GM12878 (cell line): ENCODE measurements at regions not wholly inside any gene's neighbourhood (a gene's known extent, or its start where the extent isn't known, plus 50 kb on each side); places are given as distances from the start of the nearest gene placed in this dataset.

Source experiments
- ATAC-seq: fragments of 200-7000 bp; cut with Tn5 transposase; 3 replicates; pipeline ENCODE4 v1.9.1; 2020; ENCODE audit warnings: mild to moderate bottlenecking, moderate library complexity
- BruUV-seq: library from RNA; stranded (reverse); fragments of 400-500 nt; replicated peaks from 2 replicates; lab custom pipeline; 2021; lab: Mats Ljungman, UMichigan
- CTCF ChIA-PET: fragments of 300-600 bp; sonication (Branson Sonifier 250); formaldehyde crosslinking; extraction: SDS; loops from one replicate; lab custom pipeline; 2021; ENCODE audit warnings: inconsistent platforms; lab: Yijun Ruan, JAX
- POLR2A ChIA-PET: fragments of 350-600 bp; formaldehyde crosslinking; extraction: SDS; loops from one replicate; lab custom pipeline; 2021; ENCODE audit warnings: inconsistent platforms; lab: Charles Lee
- RAD21 ChIA-PET: fragments of 300-600 bp; sonication (Branson Sonifier 250); formaldehyde crosslinking; loops from one replicate; lab custom pipeline; 2023; ENCODE audit warnings: antibody characterized with exemption; ENCODE audit not compliant: unreplicated experiment; lab: Charles Lee
- SMC1A ChIA-PET: fragments of 300-600 bp; sonication (Branson Sonifier 250); formaldehyde crosslinking; loops from one replicate; lab custom pipeline; 2023; ENCODE audit not compliant: unreplicated experiment, uncharacterized antibody; lab: Charles Lee
- DNase-seq: peaks from one replicate; pipeline ENCODE4 v3.0.0-alpha.2; 2011; ENCODE audit warnings: low read depth, low spot score
- FAIRE-seq: peaks from 3 replicates; lab custom pipeline; 2011; peaks lifted over from hg19 to GRCh38; lab: Jason Lieb, UNC
- H2AFZ ChIP-seq: 2 replicates; pipeline ENCODE4 v1.6.0; 2011; ENCODE audit warnings: low read depth, low read length, control low read depth; ENCODE audit not compliant: control insufficient read depth
- H3K27ac ChIP-seq: 2 replicates; pipeline ENCODE4 v1.5.1; 2011; ENCODE audit warnings: control low read depth; ENCODE audit not compliant: control insufficient read depth, insufficient read depth
- H3K27me3 ChIP-seq, 2 experiments: replicated peaks in 1 of 2; 2 replicates each; pipeline versions ENCODE4 v1.6.0 to v1.6.1; 2011; ENCODE audit warnings: low read length in 1 of 2; ENCODE audit not compliant: control insufficient read depth in 2 of 2, insufficient read depth in 2 of 2
- H3K36me3 ChIP-seq, 2 experiments: 2 replicates each; pipeline ENCODE4 v1.5.1; 2011; ENCODE audit warnings: low read length in 1 of 2; ENCODE audit not compliant: control insufficient read depth in 2 of 2, insufficient read depth in 2 of 2
- H3K4me1 ChIP-seq: 2 replicates; pipeline ENCODE4 v1.6.1; 2011; ENCODE audit warnings: mild to moderate bottlenecking, low read length, moderate library complexity, mixed read lengths; ENCODE audit not compliant: control insufficient read depth, insufficient read depth
- H3K4me2 ChIP-seq: 2 replicates; pipeline ENCODE4 v1.6.0; 2011; ENCODE audit warnings: control low read depth; ENCODE audit not compliant: control insufficient read depth, insufficient read depth
- H3K4me3 ChIP-seq: fragments of 200-600 bp; sonication (generic); 2 replicates; pipeline ENCODE4 v1.5.1; 2016
- H3K79me2 ChIP-seq: 2 replicates; pipeline ENCODE4 v1.6.0; 2011; ENCODE audit warnings: low read length; ENCODE audit not compliant: control insufficient read depth, insufficient read depth
- H3K9ac ChIP-seq: 2 replicates; pipeline ENCODE4 v1.8.0; 2011; ENCODE audit warnings: low read length, control low read depth, mixed read lengths; ENCODE audit not compliant: control insufficient read depth, insufficient read depth
- H3K9me3 ChIP-seq: replicated peaks from 3 replicates; pipeline ENCODE4 v1.5.1; 2011; ENCODE audit warnings: mild to moderate bottlenecking, low read length; ENCODE audit not compliant: control insufficient read depth, insufficient read depth
- H4K20me1 ChIP-seq: 2 replicates; pipeline ENCODE4 v1.6.0; 2011; ENCODE audit not compliant: control insufficient read depth, insufficient read depth
- CBFB ChIP-seq: IDR thresholded peaks from 2 replicates; pipeline ENCODE4 v1.6.1; 2016; ENCODE audit warnings: antibody characterized with exemption, low read depth
- ETV6 ChIP-seq, 2 experiments: fragments of 450-650 bp in 1 of 2; IDR thresholded peaks in 1 of 2; conservative IDR thresholded peaks in 1 of 2; 2 replicates each; pipeline ENCODE4 v1.6.1; 2014; ENCODE audit warnings: antibody characterized with exemption in 1 of 2, borderline replicate concordance in 1 of 2, low read depth in 1 of 2, mild to moderate bottlenecking in 1 of 2, moderate library complexity in 1 of 2
- IKZF2 ChIP-seq, 2 experiments: fragments of 450-650 bp; IDR thresholded peaks; 2 replicates each; pipeline ENCODE4 v1.6.1; 2017; ENCODE audit warnings: mild to moderate bottlenecking in 2 of 2, moderate library complexity in 2 of 2
- MEF2B ChIP-seq: fragments of 450-650 bp; IDR thresholded peaks from 2 replicates; pipeline ENCODE4 v1.6.1; 2018; ENCODE audit warnings: mild to moderate bottlenecking, moderate library complexity; ENCODE audit not compliant: partially characterized antibody, poor library complexity, severe bottlenecking
- MTA2 ChIP-seq: fragments of 450-650 bp; IDR thresholded peaks from 2 replicates; pipeline ENCODE4 v1.6.1; 2016; ENCODE audit warnings: low read depth, mild to moderate bottlenecking, moderate library complexity
- NFXL1 ChIP-seq: fragments of 450-650 bp; IDR thresholded peaks from 2 replicates; pipeline ENCODE4 v1.6.1; 2017; ENCODE audit warnings: antibody characterized with exemption, mild to moderate bottlenecking, borderline replicate concordance
- RAD21 ChIP-seq: IDR thresholded peaks from 2 replicates; pipeline ENCODE4 v1.6.1; 2011; ENCODE audit warnings: mild to moderate bottlenecking, low read depth, low read length, moderate library complexity; ENCODE audit not compliant: insufficient read depth
- SIX5 ChIP-seq: IDR thresholded peaks from 2 replicates; pipeline ENCODE4 v1.6.1; 2011; ENCODE audit warnings: mild to moderate bottlenecking, low read depth, low read length, moderate library complexity; ENCODE audit not compliant: severe bottlenecking
- SP1 ChIP-seq: IDR thresholded peaks from one replicate; pipeline ENCODE4 v1.6.1; 2011; ENCODE audit warnings: low read depth, low read length
- SUPT20H ChIP-seq: IDR thresholded peaks from 2 replicates; pipeline ENCODE4 v1.6.1; 2011; ENCODE audit warnings: low read depth, mild to moderate bottlenecking, low read length, moderate library complexity, borderline replicate concordance; ENCODE audit not compliant: control insufficient read depth
- ZBED1 ChIP-seq: IDR thresholded peaks from 2 replicates; pipeline ENCODE4 v1.6.1; 2016; ENCODE audit warnings: borderline replicate concordance
- ZNF217 ChIP-seq: fragments of 450-650 bp; IDR thresholded peaks from 2 replicates; pipeline ENCODE4 v1.6.1; 2017; ENCODE audit warnings: antibody characterized with exemption, mild to moderate bottlenecking
- WGBS: methylation state at CpG from one replicate; pipeline ENCODE4 v1.1.6; 2016; ENCODE audit warnings: low lambda C conversion rate; ENCODE audit not compliant: insufficient replicate concordance, insufficient coverage; ENCODE audit errors: missing lambda C conversion rate; 5-methylcytosine and 5-hydroxymethylcytosine counted together
- in situ Hi-C: fragments of 300-500 bp; cut with MboI; formaldehyde crosslinking; loops from 9 replicates; pipeline ENCODE4 v1.14.3; 2018; ENCODE audit warnings: mixed read lengths
- intact Hi-C: fragments of 100-400 bp; cut with micrococcal nuclease; formaldehyde crosslinking; loops from one replicate; pipeline ENCODE4 v1.14.2; 2022; ENCODE audit not compliant: unreplicated experiment
- TF ChIP-seq, protein P1 (sequence below): fragments of 450-650 bp; formaldehyde crosslinking; IDR thresholded peaks from 2 replicates; pipeline ENCODE4 v1.5.0; 2022; ENCODE audit warnings: mild to moderate bottlenecking, missing genetic modification characterization
- TF ChIP-seq, protein P2 (sequence below): fragments of 450-650 bp; IDR thresholded peaks from 2 replicates; pipeline ENCODE4 v1.6.1; 2017; ENCODE audit warnings: low read depth, mild to moderate bottlenecking, moderate library complexity
- TF ChIP-seq, protein P3 (sequence below): fragments of 450-650 bp; IDR thresholded peaks from 2 replicates; pipeline ENCODE4 v1.6.1; 2017; ENCODE audit warnings: mild to moderate bottlenecking

DNA sequence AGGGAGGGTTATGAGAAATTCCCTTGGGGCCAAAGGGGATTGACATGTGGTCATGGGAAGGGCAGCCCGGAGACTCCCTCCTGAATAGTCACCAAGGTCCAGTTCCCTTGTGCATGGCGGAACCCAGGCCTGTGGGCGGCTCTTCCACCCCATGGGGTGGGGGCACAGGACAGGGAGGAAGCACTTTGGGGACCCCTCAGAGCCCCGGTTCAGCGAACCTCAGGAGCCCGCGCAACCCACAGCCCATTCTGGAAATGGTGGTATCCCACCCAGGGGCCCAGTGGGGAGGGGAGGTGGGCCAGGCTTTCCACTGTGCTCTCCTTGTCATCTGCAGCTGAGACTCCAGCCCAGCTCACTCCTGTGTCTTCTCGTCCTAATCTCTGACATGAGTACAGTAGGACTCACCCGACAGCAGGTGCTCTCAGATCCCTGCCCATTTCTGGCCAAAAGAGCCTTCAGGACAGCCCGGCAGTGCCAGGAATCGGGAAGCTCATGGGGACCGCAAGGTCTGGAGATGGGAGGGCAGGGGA lies 255.2 kb upstream of the SFSWAP start (continued):
- TF ChIP-seq, protein P1, sequence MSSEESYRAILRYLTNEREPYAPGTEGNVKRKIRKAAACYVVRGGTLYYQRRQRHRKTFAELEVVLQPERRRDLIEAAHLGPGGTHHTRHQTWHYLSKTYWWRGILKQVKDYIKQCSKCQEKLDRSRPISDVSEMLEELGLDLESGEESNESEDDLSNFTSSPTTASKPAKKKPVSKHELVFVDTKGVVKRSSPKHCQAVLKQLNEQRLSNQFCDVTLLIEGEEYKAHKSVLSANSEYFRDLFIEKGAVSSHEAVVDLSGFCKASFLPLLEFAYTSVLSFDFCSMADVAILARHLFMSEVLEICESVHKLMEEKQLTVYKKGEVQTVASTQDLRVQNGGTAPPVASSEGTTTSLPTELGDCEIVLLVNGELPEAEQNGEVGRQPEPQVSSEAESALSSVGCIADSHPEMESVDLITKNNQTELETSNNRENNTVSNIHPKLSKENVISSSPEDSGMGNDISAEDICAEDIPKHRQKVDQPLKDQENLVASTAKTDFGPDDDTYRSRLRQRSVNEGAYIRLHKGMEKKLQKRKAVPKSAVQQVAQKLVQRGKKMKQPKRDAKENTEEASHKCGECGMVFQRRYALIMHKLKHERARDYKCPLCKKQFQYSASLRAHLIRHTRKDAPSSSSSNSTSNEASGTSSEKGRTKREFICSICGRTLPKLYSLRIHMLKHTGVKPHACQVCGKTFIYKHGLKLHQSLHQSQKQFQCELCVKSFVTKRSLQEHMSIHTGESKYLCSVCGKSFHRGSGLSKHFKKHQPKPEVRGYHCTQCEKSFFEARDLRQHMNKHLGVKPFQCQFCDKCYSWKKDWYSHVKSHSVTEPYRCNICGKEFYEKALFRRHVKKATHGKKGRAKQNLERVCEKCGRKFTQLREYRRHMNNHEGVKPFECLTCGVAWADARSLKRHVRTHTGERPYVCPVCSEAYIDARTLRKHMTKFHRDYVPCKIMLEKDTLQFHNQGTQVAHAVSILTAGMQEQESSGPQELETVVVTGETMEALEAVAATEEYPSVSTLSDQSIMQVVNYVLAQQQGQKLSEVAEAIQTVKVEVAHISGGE (CRISPR knock-in tag): no peak
- TF ChIP-seq ZNF217 (no peak), IKZF2 (IDR thresholded peaks at IDR 0.05) (no peak)
- TF ChIP-seq, protein P2, sequence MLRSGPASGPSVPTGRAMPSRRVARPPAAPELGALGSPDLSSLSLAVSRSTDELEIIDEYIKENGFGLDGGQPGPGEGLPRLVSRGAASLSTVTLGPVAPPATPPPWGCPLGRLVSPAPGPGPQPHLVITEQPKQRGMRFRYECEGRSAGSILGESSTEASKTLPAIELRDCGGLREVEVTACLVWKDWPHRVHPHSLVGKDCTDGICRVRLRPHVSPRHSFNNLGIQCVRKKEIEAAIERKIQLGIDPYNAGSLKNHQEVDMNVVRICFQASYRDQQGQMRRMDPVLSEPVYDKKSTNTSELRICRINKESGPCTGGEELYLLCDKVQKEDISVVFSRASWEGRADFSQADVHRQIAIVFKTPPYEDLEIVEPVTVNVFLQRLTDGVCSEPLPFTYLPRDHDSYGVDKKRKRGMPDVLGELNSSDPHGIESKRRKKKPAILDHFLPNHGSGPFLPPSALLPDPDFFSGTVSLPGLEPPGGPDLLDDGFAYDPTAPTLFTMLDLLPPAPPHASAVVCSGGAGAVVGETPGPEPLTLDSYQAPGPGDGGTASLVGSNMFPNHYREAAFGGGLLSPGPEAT: no peak

DNA sequence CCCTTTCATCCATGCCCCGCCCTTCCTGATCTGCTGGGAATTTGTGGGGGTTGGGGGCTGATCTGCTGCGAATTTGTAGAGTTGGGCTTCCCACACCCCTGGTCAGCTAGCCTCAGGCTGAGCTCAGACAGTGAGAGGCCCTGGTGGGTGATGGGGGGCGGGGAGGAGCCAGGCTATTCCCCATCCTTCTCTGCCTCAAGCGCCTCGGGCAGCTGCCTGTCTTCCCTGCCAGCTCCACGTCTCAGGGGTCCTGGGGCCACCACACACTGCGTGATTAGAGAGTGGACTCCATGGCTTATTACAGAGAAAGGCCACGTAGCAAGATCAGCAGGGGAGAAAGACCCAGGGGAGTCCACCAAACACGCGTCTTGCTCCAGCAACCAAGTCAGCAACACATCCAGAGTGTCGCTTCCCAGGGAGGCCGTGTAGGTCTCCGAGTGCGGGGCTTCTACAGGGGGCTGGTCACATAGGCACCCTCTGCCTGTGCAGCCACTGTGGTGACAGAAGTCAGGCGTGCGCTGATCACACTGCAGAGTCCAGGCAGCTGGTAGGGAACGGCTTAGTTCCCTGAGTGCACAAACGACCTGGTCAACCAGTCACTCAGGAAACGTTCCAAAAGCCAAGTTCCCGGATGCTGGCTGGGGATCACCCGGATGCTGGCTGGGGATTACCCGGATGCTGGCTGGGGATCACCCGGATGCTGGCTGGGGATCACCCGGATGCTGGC lies 254.4 kb upstream of the SFSWAP start:
- BruUV-seq: no TSS peak
- Histone ChIP-seq H3K9ac (no peak overlapping the region), H3K36me3 (no peaks in the 10 kb centered on the region), H3K27ac (no peak overlapping the region), H3K79me2 (no peaks in the 10 kb centered on the region), H4K20me1 (no peaks in the 10 kb centered on the region), H3K4me3 (no peak overlapping the region), H3K4me1 (no peaks in the 10 kb centered on the region), H3K9me3 (no peaks in the 10 kb centered on the region), H3K27me3 (peaks cover 0 to 2% of the 10 kb centered on the region in 2 experiments; a peak in 1 of 4 replicates), H2AFZ (no peak overlapping the region), H3K4me2 (no peak overlapping the region)
- ATAC-seq: no peak
- ChIA-PET SMC1A (no interaction called here), POLR2A (no interaction called here), RAD21 (no interaction called here), CTCF (interaction anchor here (0.6 kb wide), 1 partner anchor 351 kb away, joined by 3 read pairs; no protein-coding TSS in a partner anchor)
- in situ Hi-C loops (no loop called here), intact Hi-C loops (loop anchor here (10.0 kb wide), 1 partner anchor 312 kb away; no protein-coding TSS in a partner anchor)
- no peak for FAIRE-seq
- DNase-seq: no peak
- 23% methylated on average over 24 of the region's 24 CpGs for WGBS
- TF ChIP-seq CBFB (no peak), MTA2 (no peak), NFXL1 (no peak), ETV6 (conservative IDR thresholded peaks at IDR 0.05 in 1 of 2, IDR thresholded peaks at IDR 0.05 in 1 of 2; ENCODE audit: borderline replicate concordance in 1 of 2, low read depth in 1 of 2) (no peak), RAD21 (no peak), SUPT20H (no peak), SIX5 (no peak), SP1 (no peak), MEF2B (no peak), ZBED1 (no peak)
- TF ChIP-seq, protein P3, sequence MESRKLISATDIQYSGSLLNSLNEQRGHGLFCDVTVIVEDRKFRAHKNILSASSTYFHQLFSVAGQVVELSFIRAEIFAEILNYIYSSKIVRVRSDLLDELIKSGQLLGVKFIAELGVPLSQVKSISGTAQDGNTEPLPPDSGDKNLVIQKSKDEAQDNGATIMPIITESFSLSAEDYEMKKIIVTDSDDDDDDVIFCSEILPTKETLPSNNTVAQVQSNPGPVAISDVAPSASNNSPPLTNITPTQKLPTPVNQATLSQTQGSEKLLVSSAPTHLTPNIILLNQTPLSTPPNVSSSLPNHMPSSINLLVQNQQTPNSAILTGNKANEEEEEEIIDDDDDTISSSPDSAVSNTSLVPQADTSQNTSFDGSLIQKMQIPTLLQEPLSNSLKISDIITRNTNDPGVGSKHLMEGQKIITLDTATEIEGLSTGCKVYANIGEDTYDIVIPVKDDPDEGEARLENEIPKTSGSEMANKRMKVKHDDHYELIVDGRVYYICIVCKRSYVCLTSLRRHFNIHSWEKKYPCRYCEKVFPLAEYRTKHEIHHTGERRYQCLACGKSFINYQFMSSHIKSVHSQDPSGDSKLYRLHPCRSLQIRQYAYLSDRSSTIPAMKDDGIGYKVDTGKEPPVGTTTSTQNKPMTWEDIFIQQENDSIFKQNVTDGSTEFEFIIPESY: no peak
